ENCODE measurements at regions not wholly inside any gene's neighbourhood (a gene's known extent, or its start where the extent isn't known, plus 50 kb on each side); places are given as distances from the start of the nearest gene placed in this dataset.

GRCh38 chr7:46003161-46003560 is 82.1 kb upstream of the IGFBP3 start:
- H3K36me3 ChIP-seq (ENCODE audit: control insufficient read depth in 4 of 4, insufficient read depth in 3 of 4, low read depth in 1 of 4, low read length in 3 of 4) = no peaks in the 10 kb centered on the region
- WGBS = 83% methylated on average over 2 of the region's 2 CpGs
- DNase-seq (ENCODE audit: low spot score) = no peak
- H3K9me3 ChIP-seq (ENCODE audit: control insufficient read depth in 4 of 4, low read length in 3 of 4) = peaks cover 0 to 2% (median 1%) of the 10 kb centered on the region in 4 donors
- no peaks in the 10 kb centered on the region for H3K27me3 ChIP-seq (ENCODE audit: control insufficient read depth in 4 of 4, insufficient read depth in 4 of 4, low read length in 3 of 4)
- H3K9ac ChIP-seq (ENCODE audit: low read depth in 1 of 2, low read length in 2 of 2) = no peak overlapping the region
- H3K27ac ChIP-seq (ENCODE audit: low read depth in 1 of 2, low read length in 2 of 2) = no peak overlapping the region
- H3K4me1 ChIP-seq (ENCODE audit: control insufficient read depth in 4 of 4, insufficient read depth in 4 of 4, low read length in 3 of 4) = no peaks in the 10 kb centered on the region
- no peak for TF ChIP-seq ATF3 (IDR thresholded peaks at IDR 0.05)
- no peak for TF ChIP-seq EGR1 (IDR thresholded peaks at IDR 0.05; ENCODE audit: low read depth in 2 of 2)
- TF ChIP-seq HNF4G (IDR thresholded peaks at IDR 0.05) = no peak
- no peak for TF ChIP-seq NR2F2 (IDR thresholded peaks at IDR 0.05)
- TF ChIP-seq TAF1 (conservative IDR thresholded peaks at IDR 0.05) = no peak
- TF ChIP-seq CTCF (IDR thresholded peaks at IDR 0.05; ENCODE audit: low read depth, low read length, missing input control) = no peak
- TF ChIP-seq YY1 (IDR thresholded peaks at IDR 0.05) = no peak
- TF ChIP-seq SP1 (IDR thresholded peaks at IDR 0.05) = no peak
- TF ChIP-seq FOXA1 (IDR thresholded peaks at IDR 0.05) = no peak
- no peak for TF ChIP-seq MAX (IDR thresholded peaks at IDR 0.05)
- no peak for TF ChIP-seq HNF4A (conservative IDR thresholded peaks at IDR 0.05)
- H3K4me3 ChIP-seq (ENCODE audit: low read depth in 1 of 3, low read length in 3 of 3) = no peak overlapping the region

GRCh38 chr7:46000513-46000912 is 79.4 kb upstream of the IGFBP3 start:
- H3K9ac ChIP-seq (ENCODE audit: low read depth in 1 of 2, low read length in 2 of 2) = no peak overlapping the region
- H3K36me3 ChIP-seq (ENCODE audit: control insufficient read depth in 4 of 4, insufficient read depth in 3 of 4, low read depth in 1 of 4, low read length in 3 of 4) = no peaks in the 10 kb centered on the region
- WGBS = 91% methylated on average over 7 of the region's 7 CpGs
- TF ChIP-seq RAD21 (IDR thresholded peaks at IDR 0.05) = no peak
- TF ChIP-seq SP1 (IDR thresholded peaks at IDR 0.05) = no peak
- no peak for TF ChIP-seq REST (IDR thresholded peaks at IDR 0.05)
- no peak for TF ChIP-seq YY1 (IDR thresholded peaks at IDR 0.05)
- TF ChIP-seq JUND (IDR thresholded peaks at IDR 0.05) = no peak
- no peak for TF ChIP-seq ATF3 (IDR thresholded peaks at IDR 0.05)
- TF ChIP-seq HNF4G (IDR thresholded peaks at IDR 0.05) = no peak
- TF ChIP-seq ZBTB33 (IDR thresholded peaks at IDR 0.05) = no peak
- no peak for TF ChIP-seq NR2F2 (IDR thresholded peaks at IDR 0.05)
- TF ChIP-seq TAF1 (conservative IDR thresholded peaks at IDR 0.05) = no peak
- TF ChIP-seq EGR1 (IDR thresholded peaks at IDR 0.05; ENCODE audit: low read depth in 2 of 2) = no peak
- no peak for TF ChIP-seq GABPA (IDR thresholded peaks at IDR 0.05 in 1 of 2, conservative IDR thresholded peaks at IDR 0.05 in 1 of 2)
- TF ChIP-seq HNF4A (conservative IDR thresholded peaks at IDR 0.05) = no peak
- TF ChIP-seq FOXA1 (IDR thresholded peaks at IDR 0.05) = no peak
- TF ChIP-seq FOXA2 (IDR thresholded peaks at IDR 0.05) = no peak
- TF ChIP-seq RXRA (IDR thresholded peaks at IDR 0.05) = no peak
- TF ChIP-seq CTCF (IDR thresholded peaks at IDR 0.05; ENCODE audit: low read depth, low read length, missing input control) = no peak
- no peaks in the 10 kb centered on the region for H3K27me3 ChIP-seq (ENCODE audit: control insufficient read depth in 4 of 4, insufficient read depth in 4 of 4, low read length in 3 of 4)
- no peaks in the 10 kb centered on the region for H3K4me1 ChIP-seq (ENCODE audit: control insufficient read depth in 4 of 4, insufficient read depth in 4 of 4, low read length in 3 of 4)
- H3K9me3 ChIP-seq (ENCODE audit: control insufficient read depth in 4 of 4, low read length in 3 of 4) = peaks cover 0 to 2% (median 1%) of the 10 kb centered on the region in 4 donors
- DNase-seq (ENCODE audit: low spot score) = no peak
- H3K4me3 ChIP-seq (ENCODE audit: low read depth in 1 of 3, low read length in 3 of 3) = no peak overlapping the region
- H3K27ac ChIP-seq (ENCODE audit: low read depth in 1 of 2, low read length in 2 of 2) = no peak overlapping the region

All from liver (tissue), 8 donors.